ENCODE measurements at regions not wholly inside any gene's neighbourhood (a gene's known extent, or its start where the extent isn't known, plus 50 kb on each side); places are given as distances from the start of the nearest gene placed in this dataset.

GRCh38 chr4:152236519-152237056, 299.3 kb downstream of the FBXW7 start:
- TF ChIP-seq, protein P1, sequence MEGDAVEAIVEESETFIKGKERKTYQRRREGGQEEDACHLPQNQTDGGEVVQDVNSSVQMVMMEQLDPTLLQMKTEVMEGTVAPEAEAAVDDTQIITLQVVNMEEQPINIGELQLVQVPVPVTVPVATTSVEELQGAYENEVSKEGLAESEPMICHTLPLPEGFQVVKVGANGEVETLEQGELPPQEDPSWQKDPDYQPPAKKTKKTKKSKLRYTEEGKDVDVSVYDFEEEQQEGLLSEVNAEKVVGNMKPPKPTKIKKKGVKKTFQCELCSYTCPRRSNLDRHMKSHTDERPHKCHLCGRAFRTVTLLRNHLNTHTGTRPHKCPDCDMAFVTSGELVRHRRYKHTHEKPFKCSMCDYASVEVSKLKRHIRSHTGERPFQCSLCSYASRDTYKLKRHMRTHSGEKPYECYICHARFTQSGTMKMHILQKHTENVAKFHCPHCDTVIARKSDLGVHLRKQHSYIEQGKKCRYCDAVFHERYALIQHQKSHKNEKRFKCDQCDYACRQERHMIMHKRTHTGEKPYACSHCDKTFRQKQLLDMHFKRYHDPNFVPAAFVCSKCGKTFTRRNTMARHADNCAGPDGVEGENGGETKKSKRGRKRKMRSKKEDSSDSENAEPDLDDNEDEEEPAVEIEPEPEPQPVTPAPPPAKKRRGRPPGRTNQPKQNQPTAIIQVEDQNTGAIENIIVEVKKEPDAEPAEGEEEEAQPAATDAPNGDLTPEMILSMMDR (IDR thresholded peaks at IDR 0.05) = no peak
- no peak for TF ChIP-seq ZFX (IDR thresholded peaks at IDR 0.05; ENCODE audit: borderline replicate concordance)
- no peak overlapping the region for H3K27ac ChIP-seq

DNA sequence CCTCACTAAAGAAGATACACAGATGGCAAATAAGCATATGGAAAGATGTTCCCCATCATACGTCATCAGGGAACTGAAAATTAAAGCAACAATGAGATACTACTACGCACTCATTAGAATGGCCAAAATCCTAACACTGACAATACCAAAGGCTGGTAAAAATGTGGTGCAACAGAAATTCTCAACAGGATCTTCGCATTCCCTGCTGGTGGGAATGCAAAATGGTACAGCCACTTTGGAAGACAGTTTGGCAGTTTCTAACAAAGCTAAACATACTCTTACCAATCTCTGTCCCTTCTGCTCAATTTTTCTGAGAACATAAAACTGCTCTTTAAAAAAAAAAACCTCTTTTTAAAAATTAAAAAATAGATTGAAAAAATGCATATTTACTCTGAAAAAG, 300.2 kb downstream of the FBXW7 start:
- H3K27ac ChIP-seq = no peak overlapping the region
- TF ChIP-seq ZFX (IDR thresholded peaks at IDR 0.05; ENCODE audit: borderline replicate concordance) = no peak
- TF ChIP-seq, protein P1 (IDR thresholded peaks at IDR 0.05) = no peak

- TF ChIP-seq ZFX (IDR thresholded peaks at IDR 0.05; ENCODE audit: borderline replicate concordance) = no peak
- TF ChIP-seq, protein P1 (IDR thresholded peaks at IDR 0.05) = no peak
- no peak overlapping the region for H3K27ac ChIP-seq
These were observed 301.3 kb downstream of the FBXW7 start for GRCh38 chr4:152234571-152234970.

DNA sequence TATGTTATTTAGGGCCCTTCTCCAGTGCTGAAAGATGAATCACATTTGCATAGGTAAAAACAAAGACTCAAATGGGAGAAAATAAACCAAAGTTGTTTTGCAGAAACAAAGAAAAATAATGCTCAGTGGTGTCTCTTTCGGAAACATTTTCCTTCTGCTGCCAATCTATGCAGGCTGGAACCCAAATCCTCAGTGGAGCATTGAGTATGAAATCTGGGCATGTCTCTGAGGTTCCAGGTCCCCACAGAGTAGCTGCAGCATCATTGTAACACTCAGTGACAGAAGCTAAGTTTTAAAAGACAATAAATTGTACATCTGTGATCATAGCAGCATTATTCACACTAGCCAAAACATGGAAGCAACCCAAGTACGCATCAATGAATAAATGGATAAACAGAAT, 303.6 kb downstream of the FBXW7 start:
- H3K27ac ChIP-seq = no peak overlapping the region
- no peak for TF ChIP-seq ZFX (IDR thresholded peaks at IDR 0.05; ENCODE audit: borderline replicate concordance)
- TF ChIP-seq, protein P1 (IDR thresholded peaks at IDR 0.05) = no peak

DNA sequence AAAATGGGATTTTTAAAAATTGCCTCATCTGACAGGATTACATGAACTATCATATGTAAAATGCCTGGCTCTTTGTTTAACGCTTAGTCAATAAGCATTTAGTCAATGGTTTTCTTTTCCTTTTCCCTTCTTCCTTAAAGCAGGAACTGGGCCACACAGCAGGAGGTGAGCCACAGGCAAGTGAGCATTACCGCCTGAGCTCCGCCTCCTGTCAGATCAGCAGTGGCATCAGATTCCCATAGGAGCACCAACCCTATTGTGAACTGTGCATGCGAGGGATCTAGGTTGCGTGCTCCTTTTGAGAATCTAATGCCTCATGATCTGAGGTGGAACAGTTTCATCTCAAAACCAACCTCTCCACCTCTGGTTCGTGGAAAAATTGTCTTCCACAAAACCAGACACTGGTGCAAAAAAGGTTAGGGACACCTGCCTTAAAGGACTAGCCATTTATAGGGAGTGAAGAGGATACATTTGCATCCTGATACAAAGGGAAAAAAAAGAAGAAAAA, 306.1 kb downstream of the FBXW7 start:
- TF ChIP-seq ZFX (IDR thresholded peaks at IDR 0.05; ENCODE audit: borderline replicate concordance) = no peak
- TF ChIP-seq, protein P1 (IDR thresholded peaks at IDR 0.05) = no peak

GRCh38 chr4:152225680-152226079, 310.2 kb downstream of the FBXW7 start:
- no peak for TF ChIP-seq ZFX (IDR thresholded peaks at IDR 0.05; ENCODE audit: borderline replicate concordance)
- TF ChIP-seq, protein P1 (IDR thresholded peaks at IDR 0.05) = no peak
- H3K27ac ChIP-seq = no peak overlapping the region

More for the DNA sequence above, 306.1 kb downstream of the FBXW7 start:
- H3K27ac ChIP-seq = no peak overlapping the region

GRCh38 chr4:152224721-152225420, 311.0 kb downstream of the FBXW7 start:
- H3K27ac ChIP-seq = no peak overlapping the region
- TF ChIP-seq, protein P1 (IDR thresholded peaks at IDR 0.05) = no peak
- TF ChIP-seq ZFX (IDR thresholded peaks at IDR 0.05; ENCODE audit: borderline replicate concordance) = no peak

Measured in 22Rv1 (cell line).